ENCODE measurements at regions not wholly inside any gene's neighbourhood (a gene's known extent, or its start where the extent isn't known, plus 50 kb on each side); places are given as distances from the start of the nearest gene placed in this dataset.

GRCh38 chr2:16326711-16327300, 338.8 kb downstream of the CYRIA start:
- H3K4me3 ChIP-seq: no peak overlapping the region
- H3K36me3 ChIP-seq: no peaks in the 10 kb centered on the region
- H3K9me3 ChIP-seq: no peaks in the 10 kb centered on the region
- H3K27ac ChIP-seq: no peak overlapping the region
- no peaks in the 10 kb centered on the region for H3K4me1 ChIP-seq
- no peaks in the 10 kb centered on the region for H3K27me3 ChIP-seq
- DNase-seq (ENCODE audit: low spot score): no peak
- no peak for TF ChIP-seq CTCF (IDR thresholded peaks at IDR 0.05)

- no peaks in the 10 kb centered on the region for H3K4me1 ChIP-seq
- no peak overlapping the region for H3K4me3 ChIP-seq
- H3K9me3 ChIP-seq: no peaks in the 10 kb centered on the region
- no peaks in the 10 kb centered on the region for H3K27me3 ChIP-seq
- H3K36me3 ChIP-seq: no peaks in the 10 kb centered on the region
- no peak overlapping the region for H3K27ac ChIP-seq
- no peak for DNase-seq (ENCODE audit: low spot score)
- no peak for TF ChIP-seq CTCF (IDR thresholded peaks at IDR 0.05)
Observed at GRCh38 chr2:16325976-16326510, 339.6 kb downstream of the CYRIA start.

- no peaks in the 10 kb centered on the region for H3K27me3 ChIP-seq
- no peak overlapping the region for H3K4me3 ChIP-seq
- no peak for TF ChIP-seq CTCF (IDR thresholded peaks at IDR 0.05)
- H3K9me3 ChIP-seq: no peaks in the 10 kb centered on the region
- H3K36me3 ChIP-seq: no peaks in the 10 kb centered on the region
- DNase-seq (ENCODE audit: low spot score): no peak
- no peak overlapping the region for H3K27ac ChIP-seq
- H3K4me1 ChIP-seq: no peaks in the 10 kb centered on the region
Observed at GRCh38 chr2:16325016-16325975, 340.3 kb downstream of the CYRIA start.

DNA sequence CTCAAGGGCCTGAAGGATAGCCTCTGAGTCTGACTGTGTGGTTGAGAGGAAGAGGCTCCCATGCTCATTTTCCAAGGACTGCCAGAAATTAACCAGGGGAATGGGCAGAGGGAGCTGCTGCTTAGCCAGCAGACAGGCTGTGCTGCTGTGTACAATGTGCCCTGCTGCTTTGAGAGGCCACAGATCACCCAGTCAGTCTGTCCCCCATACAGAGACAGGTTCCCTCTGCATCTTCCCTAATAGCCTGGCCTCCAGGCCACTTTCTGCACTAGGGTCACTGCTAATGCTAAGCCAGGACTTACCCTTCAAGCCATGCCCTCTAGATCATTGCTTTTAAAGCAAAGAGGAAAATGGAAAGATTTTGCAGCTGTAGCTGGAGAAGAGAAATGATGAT, 341.1 kb downstream of the CYRIA start:
- H3K27ac ChIP-seq: no peak overlapping the region
- H3K9me3 ChIP-seq: no peaks in the 10 kb centered on the region
- H3K4me1 ChIP-seq: no peaks in the 10 kb centered on the region
- DNase-seq (ENCODE audit: low spot score): no peak
- no peak for TF ChIP-seq CTCF (IDR thresholded peaks at IDR 0.05)
- H3K36me3 ChIP-seq: no peaks in the 10 kb centered on the region
- H3K4me3 ChIP-seq: no peak overlapping the region
- no peaks in the 10 kb centered on the region for H3K27me3 ChIP-seq

DNA sequence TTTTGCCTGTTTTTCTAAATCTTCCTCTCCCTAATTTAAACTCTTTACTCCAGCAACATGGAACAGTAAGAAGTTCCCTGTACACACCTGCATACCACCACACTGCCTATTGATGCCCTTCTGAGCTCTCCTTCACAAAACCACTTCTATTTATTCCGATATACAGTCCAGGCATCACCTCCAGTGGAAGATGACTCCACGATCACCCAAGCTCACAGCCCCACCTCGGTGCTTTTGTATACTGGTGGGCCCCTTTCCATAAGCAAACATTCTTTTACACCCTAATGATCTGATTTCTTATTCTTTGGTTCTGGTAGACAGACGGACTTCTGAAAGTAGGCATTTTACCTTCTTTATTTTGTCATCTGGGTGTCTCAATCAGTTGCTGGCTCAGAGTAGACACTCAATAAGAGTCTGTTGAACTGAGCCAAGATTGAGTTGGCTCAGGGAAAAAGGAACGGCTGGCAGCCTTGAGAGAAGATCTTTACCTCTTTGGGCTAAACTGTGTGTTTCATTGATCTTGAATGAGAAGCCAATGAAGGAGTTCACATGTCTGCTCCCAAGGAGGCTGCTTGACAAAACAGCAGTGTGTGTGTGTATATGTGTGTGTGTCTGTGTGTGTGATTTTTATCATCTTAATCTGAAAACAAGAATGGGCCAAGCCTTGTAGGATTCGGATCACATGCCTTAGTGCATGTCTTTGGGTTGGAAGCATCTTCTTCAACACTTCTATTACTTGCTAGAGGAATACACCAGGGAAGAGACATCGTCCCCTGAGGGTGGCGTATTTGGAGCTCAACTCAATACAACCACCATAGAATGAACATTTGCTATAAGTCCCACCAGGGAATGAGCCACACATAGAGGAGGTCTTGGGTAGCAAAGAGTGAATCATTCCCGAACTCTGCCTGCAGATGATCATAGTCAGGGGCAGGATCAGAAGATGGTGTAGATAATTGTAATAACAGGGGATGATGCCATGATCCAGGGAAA, 341.8 kb downstream of the CYRIA start:
- Histone ChIP-seq H3K36me3 (no peaks in the 10 kb centered on the region), H3K27ac (no peak overlapping the region), H3K4me1 (no peaks in the 10 kb centered on the region), H3K9me3 (no peaks in the 10 kb centered on the region), H3K4me3 (no peak overlapping the region), H3K27me3 (no peaks in the 10 kb centered on the region)
- no peak for DNase-seq (ENCODE audit: low spot score)
- no peak for TF ChIP-seq CTCF (IDR thresholded peaks at IDR 0.05)
